KMS-11 (cell line): ENCODE measurements at regions not wholly inside any gene's neighbourhood (a gene's known extent, or its start where the extent isn't known, plus 50 kb on each side); places are given as distances from the start of the nearest gene placed in this dataset.

Source experiments
- H2AFZ ChIP-seq: fragments of 200-600 bp; sonication (generic); 2 replicates; pipeline ENCODE4 v1.6.1; 2016; ENCODE audit warnings: antibody characterized with exemption, mixed run types, low read depth
- H3K27ac ChIP-seq: fragments of 200-600 bp; sonication (generic); 2 replicates; pipeline ENCODE4 v1.6.1; 2016; ENCODE audit warnings: mild to moderate bottlenecking, mixed run types
- H3K27me3 ChIP-seq: fragments of 200-600 bp; sonication (generic); 2 replicates; pipeline ENCODE4 v1.6.1; 2017; ENCODE audit warnings: mild to moderate bottlenecking, low read depth, mixed run types, moderate library complexity; ENCODE audit not compliant: insufficient read depth
- H3K36me3 ChIP-seq: fragments of 200-600 bp; sonication (generic); 2 replicates; pipeline ENCODE4 v1.6.1; 2017; ENCODE audit warnings: mild to moderate bottlenecking, mixed run types; ENCODE audit not compliant: insufficient read depth
- H3K4me1 ChIP-seq: fragments of 200-600 bp; sonication (generic); 2 replicates; pipeline ENCODE4 v1.6.1; 2016; ENCODE audit warnings: mild to moderate bottlenecking, low read depth, mixed run types; ENCODE audit not compliant: poor library complexity, severe bottlenecking
- H3K4me2 ChIP-seq: fragments of 200-600 bp; sonication (generic); 2 replicates; pipeline ENCODE4 v1.7.0; 2016; ENCODE audit warnings: mild to moderate bottlenecking, mixed run types
- H3K4me3 ChIP-seq: fragments of 200-600 bp; sonication (generic); IDR thresholded peaks from 2 replicates; pipeline ENCODE4 v1.6.1; 2017; ENCODE audit warnings: low read depth, low read length, mixed read lengths; ENCODE audit not compliant: insufficient read depth
- H3K79me2 ChIP-seq: fragments of 200-600 bp; sonication (generic); 2 replicates; pipeline ENCODE4 v1.6.1; 2016; ENCODE audit warnings: low read depth, mixed run types; ENCODE audit not compliant: insufficient read depth
- H3K9ac ChIP-seq: fragments of 200-600 bp; sonication (generic); 2 replicates; pipeline ENCODE4 v1.6.1; 2016; ENCODE audit warnings: mild to moderate bottlenecking, mixed run types
- H4K20me1 ChIP-seq: fragments of 200-600 bp; sonication (generic); 2 replicates; pipeline ENCODE4 v1.6.1; 2016; ENCODE audit warnings: mild to moderate bottlenecking, mixed run types; ENCODE audit not compliant: insufficient read depth
- TF ChIP-seq, protein P1 (sequence below): fragments of 200-600 bp; sonication (generic); conservative IDR thresholded peaks from 2 replicates; pipeline ENCODE4 v1.6.1; 2017; ENCODE audit warnings: low read depth, mild to moderate bottlenecking, antibody characterized with exemption, low read length, moderate library complexity, mixed read lengths

DNA sequence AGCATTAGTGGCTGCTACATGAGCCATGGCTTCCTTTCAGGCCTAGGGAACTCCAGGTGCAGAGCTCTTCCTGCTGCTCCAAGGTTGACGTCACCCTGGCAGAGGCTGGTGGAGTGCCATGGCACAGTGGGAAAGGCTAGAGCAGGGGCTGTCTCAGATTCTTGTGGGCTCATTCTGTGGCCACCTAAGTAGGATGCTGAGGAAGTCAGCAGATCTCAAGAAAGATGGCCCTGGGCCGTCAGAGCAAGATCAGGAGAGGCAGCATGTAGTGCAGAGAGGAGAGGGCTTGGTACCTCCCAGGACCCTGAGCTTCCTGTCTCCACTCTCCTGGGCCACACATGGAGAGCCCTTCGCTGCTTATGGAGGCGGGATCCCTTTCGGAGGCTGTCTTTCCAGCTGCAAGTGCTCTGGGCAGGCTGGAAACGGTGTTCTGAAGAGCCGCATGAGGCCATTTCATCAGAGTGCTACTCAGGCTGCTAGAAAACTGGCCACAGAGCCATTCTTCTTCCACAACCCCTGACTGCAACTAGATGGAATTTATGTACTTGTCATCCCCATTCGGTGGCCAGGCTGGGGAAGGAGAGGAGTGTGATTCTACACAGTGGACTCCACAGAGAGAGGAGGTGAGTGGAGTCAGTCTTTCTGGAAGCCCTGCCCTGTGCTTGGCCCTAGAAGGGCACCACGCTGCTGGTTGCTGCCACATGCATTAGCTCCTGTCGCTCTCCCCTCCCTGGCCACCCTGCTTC is 304.2 kb downstream of the RPS24 start:
- no peak overlapping the region for H3K4me2 ChIP-seq
- no peak overlapping the region for H2AFZ ChIP-seq
- H3K4me3 ChIP-seq, result no peak overlapping the region
- TF ChIP-seq, protein P1, sequence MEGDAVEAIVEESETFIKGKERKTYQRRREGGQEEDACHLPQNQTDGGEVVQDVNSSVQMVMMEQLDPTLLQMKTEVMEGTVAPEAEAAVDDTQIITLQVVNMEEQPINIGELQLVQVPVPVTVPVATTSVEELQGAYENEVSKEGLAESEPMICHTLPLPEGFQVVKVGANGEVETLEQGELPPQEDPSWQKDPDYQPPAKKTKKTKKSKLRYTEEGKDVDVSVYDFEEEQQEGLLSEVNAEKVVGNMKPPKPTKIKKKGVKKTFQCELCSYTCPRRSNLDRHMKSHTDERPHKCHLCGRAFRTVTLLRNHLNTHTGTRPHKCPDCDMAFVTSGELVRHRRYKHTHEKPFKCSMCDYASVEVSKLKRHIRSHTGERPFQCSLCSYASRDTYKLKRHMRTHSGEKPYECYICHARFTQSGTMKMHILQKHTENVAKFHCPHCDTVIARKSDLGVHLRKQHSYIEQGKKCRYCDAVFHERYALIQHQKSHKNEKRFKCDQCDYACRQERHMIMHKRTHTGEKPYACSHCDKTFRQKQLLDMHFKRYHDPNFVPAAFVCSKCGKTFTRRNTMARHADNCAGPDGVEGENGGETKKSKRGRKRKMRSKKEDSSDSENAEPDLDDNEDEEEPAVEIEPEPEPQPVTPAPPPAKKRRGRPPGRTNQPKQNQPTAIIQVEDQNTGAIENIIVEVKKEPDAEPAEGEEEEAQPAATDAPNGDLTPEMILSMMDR, result no peak
- H3K27ac ChIP-seq, result no peak overlapping the region
- no peak overlapping the region for H3K9ac ChIP-seq
- no peaks in the 10 kb centered on the region for H3K4me1 ChIP-seq
- H3K36me3 ChIP-seq, result no peaks in the 10 kb centered on the region
- no peaks in the 10 kb centered on the region for H4K20me1 ChIP-seq
- H3K79me2 ChIP-seq, result no peaks in the 10 kb centered on the region
- no peaks in the 10 kb centered on the region for H3K27me3 ChIP-seq

DNA sequence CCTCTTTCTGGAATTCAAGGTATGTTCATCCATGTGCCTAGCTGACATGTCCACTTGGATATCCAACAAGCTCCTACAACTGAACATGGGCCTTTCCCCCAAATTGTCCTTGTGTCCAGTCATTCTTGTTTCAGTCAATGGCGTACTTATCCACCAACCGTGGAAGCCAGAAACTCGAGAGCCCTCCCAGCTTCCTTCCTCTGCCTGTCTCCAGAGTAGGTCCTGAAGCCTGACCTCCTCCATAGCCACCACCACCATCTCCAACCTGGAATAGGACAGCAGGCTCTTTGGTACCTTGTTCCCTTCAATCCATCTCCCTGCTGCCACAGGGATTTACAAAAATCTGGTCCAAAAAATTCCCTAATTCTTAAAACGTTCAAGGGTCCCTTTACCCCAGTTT is 305.1 kb downstream of the RPS24 start:
- H3K79me2 ChIP-seq, result no peaks in the 10 kb centered on the region
- no peaks in the 10 kb centered on the region for H4K20me1 ChIP-seq
- TF ChIP-seq, protein P1, result no peak
- no peak overlapping the region for H2AFZ ChIP-seq
- no peak overlapping the region for H3K4me2 ChIP-seq
- H3K36me3 ChIP-seq, result no peaks in the 10 kb centered on the region
- no peak overlapping the region for H3K27ac ChIP-seq
- H3K4me3 ChIP-seq, result no peak overlapping the region
- no peaks in the 10 kb centered on the region for H3K4me1 ChIP-seq
- no peaks in the 10 kb centered on the region for H3K27me3 ChIP-seq
- H3K9ac ChIP-seq, result no peak overlapping the region

DNA sequence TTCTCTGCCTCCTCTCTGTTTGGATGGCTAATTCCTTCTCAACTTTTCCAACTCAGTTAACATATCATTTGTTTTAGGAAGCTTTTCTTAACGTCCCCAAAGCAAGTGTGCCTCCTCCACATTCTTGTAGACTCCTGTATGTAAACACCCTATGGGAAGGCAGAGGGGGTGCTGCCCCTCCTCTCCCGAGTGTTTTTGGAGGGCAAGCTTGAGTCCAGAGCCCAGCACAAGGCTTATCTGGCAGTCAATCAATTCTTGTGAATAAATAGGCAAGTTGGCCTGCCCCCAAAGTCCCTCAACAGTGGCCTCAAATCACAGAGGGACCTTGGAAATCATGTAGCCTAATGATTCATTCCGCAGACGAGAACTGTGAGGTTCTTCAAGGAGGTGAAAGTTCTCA is 305.6 kb downstream of the RPS24 start:
- TF ChIP-seq, protein P1, result no peak
- Histone ChIP-seq H3K36me3 (no peaks in the 10 kb centered on the region), H4K20me1 (no peaks in the 10 kb centered on the region), H3K27ac (no peak overlapping the region), H3K9ac (no peak overlapping the region), H3K4me2 (no peak overlapping the region), H3K4me3 (no peak overlapping the region), H3K4me1 (no peaks in the 10 kb centered on the region), H3K27me3 (no peaks in the 10 kb centered on the region), H3K79me2 (no peaks in the 10 kb centered on the region), H2AFZ (no peak overlapping the region)

DNA sequence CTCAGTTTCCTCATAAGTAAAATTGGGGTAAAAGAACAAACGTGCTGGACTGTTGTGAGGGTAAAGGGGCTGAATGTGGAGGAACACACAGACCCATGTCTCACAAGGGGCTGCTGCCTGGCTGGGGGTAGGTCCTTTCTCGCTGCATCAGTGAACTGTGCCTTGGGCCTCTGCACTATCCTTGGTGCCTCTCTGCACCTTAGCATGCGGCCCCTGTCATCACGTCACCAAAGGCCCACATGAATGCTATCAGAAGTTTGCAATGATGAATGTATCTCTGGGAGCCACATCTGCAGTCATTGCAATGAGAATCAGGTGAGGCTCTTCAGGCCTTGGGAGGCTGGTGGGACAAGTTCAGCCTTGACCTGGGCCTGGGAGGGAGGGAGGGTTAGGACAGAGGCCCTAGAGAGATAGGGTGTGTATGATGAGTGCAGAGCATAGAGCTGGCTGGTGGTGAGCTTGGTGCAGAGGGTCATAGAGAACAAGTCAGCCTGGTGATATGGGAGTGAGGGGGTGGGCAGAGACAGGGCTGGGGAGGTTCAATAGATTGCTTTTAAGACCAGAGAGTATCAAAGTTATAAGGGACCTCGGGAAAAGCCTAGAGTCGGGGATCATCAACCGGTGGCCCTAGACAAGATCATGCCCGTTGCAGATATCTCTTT is 308.4 kb downstream of the RPS24 start:
- Histone ChIP-seq H3K9ac (no peak overlapping the region), H3K79me2 (no peaks in the 10 kb centered on the region), H4K20me1 (no peaks in the 10 kb centered on the region), H3K27ac (no peak overlapping the region), H3K4me2 (no peak overlapping the region), H3K4me3 (no peak overlapping the region), H3K36me3 (no peaks in the 10 kb centered on the region), H3K4me1 (no peaks in the 10 kb centered on the region), H2AFZ (no peak overlapping the region), H3K27me3 (no peaks in the 10 kb centered on the region)
- TF ChIP-seq, protein P1, result no peak
